HCT116 (cell line): ENCODE measurements at regions not wholly inside any gene's neighbourhood (a gene's known extent, or its start where the extent isn't known, plus 50 kb on each side); places are given as distances from the start of the nearest gene placed in this dataset.

ENCODE experiments used
- ATF3 ChIP-seq: IDR thresholded peaks from 2 replicates; pipeline ENCODE4 v1.6.1; 2012
- CTCF ChIP-seq, 3 experiments: fragments of 200-600 bp in 1 of 3; sonication (generic) in 1 of 3; IDR thresholded peaks in 2 of 3; conservative IDR thresholded peaks in 1 of 3; 2 replicates each; pipeline ENCODE4 v1.5.1; 2012 to 2017; ENCODE audit warnings: low read depth in 2 of 3, low read length in 2 of 3, antibody characterized with exemption in 1 of 3, borderline replicate concordance in 1 of 3, control low read depth in 1 of 3, mild to moderate bottlenecking in 1 of 3, mixed read lengths in 1 of 3, mixed run types in 1 of 3, moderate library complexity in 1 of 3; ENCODE audit not compliant: insufficient read depth in 1 of 3
- EZH2phosphoT487 ChIP-seq: fragments of 200-600 bp; IDR thresholded peaks from 2 replicates; pipeline ENCODE4 v1.6.1; 2018; ENCODE audit warnings: antibody characterized with exemption, borderline replicate concordance
- POLR2A ChIP-seq: IDR thresholded peaks from 2 replicates; pipeline ENCODE4 v1.7.0; 2011; ENCODE audit warnings: borderline replicate concordance; ENCODE audit not compliant: insufficient read depth, insufficient read length; ENCODE audit errors: extremely low read depth
- POLR2AphosphoS5 ChIP-seq: IDR thresholded peaks from 2 replicates; pipeline ENCODE4 v1.6.1; 2011; ENCODE audit warnings: mild to moderate bottlenecking, low read depth, low read length, moderate library complexity
- RAD21 ChIP-seq: IDR thresholded peaks from 2 replicates; pipeline ENCODE4 v1.6.1; 2012; ENCODE audit warnings: low read depth, mild to moderate bottlenecking
- REST ChIP-seq: IDR thresholded peaks from 2 replicates; pipeline ENCODE4 v1.6.1; 2012; ENCODE audit warnings: low read depth
- SRF ChIP-seq: IDR thresholded peaks from 2 replicates; pipeline ENCODE4 v1.6.1; 2012; ENCODE audit warnings: low read depth
- TCF7L2 ChIP-seq: IDR thresholded peaks from 2 replicates; pipeline ENCODE4 v1.7.0; 2011; ENCODE audit warnings: borderline replicate concordance, inconsistent platforms; ENCODE audit not compliant: insufficient read depth, insufficient read length; ENCODE audit errors: extremely low read depth
- YY1 ChIP-seq: IDR thresholded peaks from 2 replicates; pipeline ENCODE4 v1.6.1; 2011; ENCODE audit warnings: low read length, low read depth, moderate library complexity, mild to moderate bottlenecking; ENCODE audit not compliant: insufficient replicate concordance; ENCODE audit errors: extremely low read depth
- ZBTB33 ChIP-seq: IDR thresholded peaks from 2 replicates; pipeline ENCODE4 v1.6.1; 2011; ENCODE audit warnings: mild to moderate bottlenecking, low read length, moderate library complexity; ENCODE audit not compliant: insufficient replicate concordance; ENCODE audit errors: extremely low read depth

GRCh38 chr17:6326483-6326882 is 108.4 kb downstream of the AIPL1 start:
- no peak for TF ChIP-seq CTCF (IDR thresholded peaks at IDR 0.05 in 2 of 3, conservative IDR thresholded peaks at IDR 0.05 in 1 of 3; ENCODE audit: borderline replicate concordance in 1 of 3, insufficient read depth in 1 of 3, low read depth in 2 of 3, low read length in 2 of 3)
- TF ChIP-seq YY1, result no peak
- no peak for TF ChIP-seq TCF7L2
- TF ChIP-seq POLR2AphosphoS5, result no peak
- TF ChIP-seq EZH2phosphoT487, result no peak
- TF ChIP-seq ZBTB33, result no peak
- TF ChIP-seq REST, result no peak
- no peak for TF ChIP-seq POLR2A
- TF ChIP-seq RAD21, result no peak
- no peak for TF ChIP-seq ATF3
- no peak for TF ChIP-seq SRF
